Activated CD8-positive, alpha-beta T cell treated with anti-CD3 and anti-CD28 coated beads, Interleukin-2, amount 10 ng/mL, durations not matched to agents 7 days and 5 days (primary cell): ENCODE measurements at regions not wholly inside any gene's neighbourhood (a gene's known extent, or its start where the extent isn't known, plus 50 kb on each side); places are given as distances from the start of the nearest gene placed in this dataset.
"Not testable (repeated sequence)": the region's sequence is repeated elsewhere in the genome, so short reads cannot be mapped to it uniquely, and the experiment has no call there.

Source experiments
- ATAC-seq: fragments of 150-1000 bp; cut with Tn5 transposase; one replicate; pipeline ENCODE4 v1.10.0; 2021; ENCODE audit warnings: moderate library complexity
- CTCF ChIA-PET: fragments of 350-600 bp; sonication (Branson Sonifier 250); formaldehyde crosslinking; loops from one replicate; lab custom pipeline; 2021; ENCODE audit warnings: antibody characterized with exemption; lab: Charles Lee
- POLR2A ChIA-PET: fragments of 350-600 bp; sonication (Branson Sonifier 250); formaldehyde crosslinking; loops from one replicate; lab custom pipeline; 2021; ENCODE audit warnings: antibody characterized with exemption; lab: Charles Lee
- DNase-seq: peaks from one replicate; pipeline ENCODE4 v3.0.0-alpha.2; 2020
- H3K27ac Mint-ChIP-seq: one replicate; pipeline ENCODE4 v1.8.0; 2021; ENCODE audit warnings: mild to moderate bottlenecking, mixed read lengths
- H3K27me3 Mint-ChIP-seq: one replicate; pipeline ENCODE4 v1.8.0; 2021; ENCODE audit warnings: low read depth, mixed read lengths
- H3K36me3 Mint-ChIP-seq: one replicate; pipeline ENCODE4 v1.8.0; 2021; ENCODE audit warnings: low read depth, mixed read lengths
- H3K4me1 Mint-ChIP-seq: one replicate; pipeline ENCODE4 v1.8.0; 2021; ENCODE audit warnings: low read depth, mixed read lengths
- H3K4me3 Mint-ChIP-seq: one replicate; pipeline ENCODE4 v1.8.0; 2021; ENCODE audit warnings: mild to moderate bottlenecking, mixed read lengths
- H3K9me3 Mint-ChIP-seq: one replicate; pipeline ENCODE4 v1.8.0; 2022; ENCODE audit warnings: mixed read lengths; ENCODE audit not compliant: insufficient read depth

GRCh38 chr6:3922619-3923018 lies 73.4 kb downstream of the FAM50B start:
- peaks cover 19% of the 10 kb centered on the region for H3K27me3 Mint-ChIP-seq
- H3K4me3 Mint-ChIP-seq, H3K36me3 Mint-ChIP-seq, ATAC-seq, DNase-seq, H3K9me3 Mint-ChIP-seq, H3K4me1 Mint-ChIP-seq, H3K27ac Mint-ChIP-seq, POLR2A ChIA-PET: not testable (repeated sequence)
- CTCF ChIA-PET, result interaction anchor here (1.1 kb wide), 1 partner anchor 10 kb away, joined by 3 read pairs; no protein-coding TSS in a partner anchor

GRCh38 chr6:3925223-3926149 lies 76.3 kb downstream of the FAM50B start:
- DNase-seq, H3K9me3 Mint-ChIP-seq, H3K27ac Mint-ChIP-seq, POLR2A ChIA-PET, H3K4me3 Mint-ChIP-seq, CTCF ChIA-PET, H3K36me3 Mint-ChIP-seq, ATAC-seq, H3K4me1 Mint-ChIP-seq: not testable (repeated sequence)
- peaks cover 18% of the 10 kb centered on the region for H3K27me3 Mint-ChIP-seq

GRCh38 chr6:3926150-3926482 lies 76.9 kb downstream of the FAM50B start:
- Mint-ChIP-seq H3K27me3 (peaks cover 18% of the 10 kb centered on the region), H3K4me1 (no peaks in the 10 kb centered on the region), H3K27ac (no peak overlapping the region), H3K9me3 (no peaks in the 10 kb centered on the region), H3K36me3 (no peaks in the 10 kb centered on the region), H3K4me3 (no peak overlapping the region)
- no peak for DNase-seq
- no peak for ATAC-seq
- CTCF ChIA-PET, result no interaction called here
- POLR2A ChIA-PET, result no interaction called here

- ATAC-seq, result no peak
- no peak for DNase-seq
- Mint-ChIP-seq H3K9me3 (no peaks in the 10 kb centered on the region), H3K27me3 (peaks cover 7% of the 10 kb centered on the region), H3K27ac (no peak overlapping the region), H3K4me1 (no peaks in the 10 kb centered on the region), H3K4me3 (no peak overlapping the region), H3K36me3 (no peaks in the 10 kb centered on the region)
- CTCF ChIA-PET, result no interaction called here
- POLR2A ChIA-PET, result no interaction called here
Observed at GRCh38 chr6:3928111-3928510, 78.9 kb downstream of the FAM50B start.

- no peaks in the 10 kb centered on the region for H3K4me1 Mint-ChIP-seq
- peaks cover 5% of the 10 kb centered on the region for H3K27me3 Mint-ChIP-seq
- POLR2A ChIA-PET, result interaction anchor here (0.7 kb wide), 1 partner anchor 189 kb away, joined by 3 read pairs; no protein-coding TSS in a partner anchor
- no peaks in the 10 kb centered on the region for H3K36me3 Mint-ChIP-seq
- CTCF ChIA-PET, result no interaction called here
- H3K9me3 Mint-ChIP-seq, result no peaks in the 10 kb centered on the region
- H3K27ac Mint-ChIP-seq, result no peak overlapping the region
- H3K4me3 Mint-ChIP-seq, result no peak overlapping the region
- ATAC-seq (no peak), DNase-seq (no peak)
Observed at GRCh38 chr6:3929281-3929798, 80.2 kb downstream of the FAM50B start.

- ChIA-PET POLR2A (no interaction called here), CTCF (interaction anchor here (0.7 to 1.6 kb wide), 4 partner anchors 16 to 194 kb away, joined by 3 to 9 read pairs (median 6); partner anchors contain the start of gene FAM50B)
- Mint-ChIP-seq H3K9me3 (no peaks in the 10 kb centered on the region), H3K36me3 (no peaks in the 10 kb centered on the region), H3K27me3 (peaks cover 24% of the 10 kb centered on the region), H3K27ac (no peak overlapping the region), H3K4me3 (no peak overlapping the region), H3K4me1 (no peaks in the 10 kb centered on the region)
- DNase-seq, result no peak
- ATAC-seq, result no peak
Observed at GRCh38 chr6:3937438-3937837, 88.3 kb downstream of the FAM50B start.

GRCh38 chr6:3938715-3939367 lies 89.7 kb downstream of the FAM50B start:
- Mint-ChIP-seq H3K4me3 (no peak overlapping the region), H3K4me1 (no peaks in the 10 kb centered on the region), H3K36me3 (no peaks in the 10 kb centered on the region), H3K27me3 (peaks cover 25% of the 10 kb centered on the region), H3K27ac (no peak overlapping the region), H3K9me3 (no peaks in the 10 kb centered on the region)
- CTCF ChIA-PET, result no interaction called here
- no peak for ATAC-seq
- POLR2A ChIA-PET, result no interaction called here
- DNase-seq, result no peak

GRCh38 chr6:3939368-3939958 lies 90.3 kb downstream of the FAM50B start:
- no peak overlapping the region for H3K27ac Mint-ChIP-seq
- POLR2A ChIA-PET, result no interaction called here
- peaks cover 29% of the 10 kb centered on the region for H3K27me3 Mint-ChIP-seq
- no peaks in the 10 kb centered on the region for H3K4me1 Mint-ChIP-seq
- no peak for ATAC-seq
- no peaks in the 10 kb centered on the region for H3K36me3 Mint-ChIP-seq
- CTCF ChIA-PET, result no interaction called here
- no peak overlapping the region for H3K4me3 Mint-ChIP-seq
- DNase-seq, result no peak
- H3K9me3 Mint-ChIP-seq, result no peaks in the 10 kb centered on the region

GRCh38 chr6:3939964-3940363 lies 90.8 kb downstream of the FAM50B start:
- POLR2A ChIA-PET, result no interaction called here

GRCh38 chr6:3940703-3941102 lies 91.5 kb downstream of the FAM50B start:
- ChIA-PET CTCF (no interaction called here), POLR2A (no interaction called here)
- H3K36me3 Mint-ChIP-seq, result no peaks in the 10 kb centered on the region
- H3K9me3 Mint-ChIP-seq, result no peaks in the 10 kb centered on the region
- no peak overlapping the region for H3K4me3 Mint-ChIP-seq
- peaks cover 34% of the 10 kb centered on the region for H3K27me3 Mint-ChIP-seq
- no peaks in the 10 kb centered on the region for H3K4me1 Mint-ChIP-seq
- H3K27ac Mint-ChIP-seq, result no peak overlapping the region
- no peak for ATAC-seq
- no peak for DNase-seq

More at GRCh38 chr6:3939964-3940363, 90.8 kb downstream of the FAM50B start:
- no peak for DNase-seq
- Mint-ChIP-seq H3K4me3 (no peak overlapping the region), H3K27ac (no peak overlapping the region), H3K36me3 (no peaks in the 10 kb centered on the region), H3K9me3 (no peaks in the 10 kb centered on the region), H3K27me3 (peaks cover 34% of the 10 kb centered on the region), H3K4me1 (no peaks in the 10 kb centered on the region)
- no peak for ATAC-seq
- CTCF ChIA-PET, result no interaction called here

- Mint-ChIP-seq H3K36me3 (no peaks in the 10 kb centered on the region), H3K9me3 (no peaks in the 10 kb centered on the region), H3K27me3 (peaks cover 32% of the 10 kb centered on the region), H3K4me3 (no peak overlapping the region), H3K27ac (no peak overlapping the region), H3K4me1 (no peaks in the 10 kb centered on the region)
- ATAC-seq, result no peak
- ChIA-PET POLR2A (no interaction called here), CTCF (interaction anchor here (1.1 kb wide), 1 partner anchor 35 kb away, joined by 3 read pairs; no protein-coding TSS in a partner anchor)
- no peak for DNase-seq
Observed at GRCh38 chr6:3943331-3943765, 94.2 kb downstream of the FAM50B start.
